Loucy (cell line): ENCODE measurements at regions not wholly inside any gene's neighbourhood (a gene's known extent, or its start where the extent isn't known, plus 50 kb on each side); places are given as distances from the start of the nearest gene placed in this dataset.

Experiments used
- H2AFZ ChIP-seq: fragments of 200-600 bp; sonication (generic); 2 replicates; pipeline ENCODE4 v1.6.0; 2016; ENCODE audit warnings: antibody characterized with exemption, mild to moderate bottlenecking, low read length, moderate library complexity
- H3F3A ChIP-seq: fragments of 200-600 bp; 2 replicates; pipeline ENCODE4 v1.6.0; 2016; ENCODE audit warnings: antibody characterized with exemption, low read depth, mild to moderate bottlenecking
- H3K27me3 ChIP-seq: fragments of 200-600 bp; sonication (generic); 2 replicates; pipeline ENCODE4 v1.6.1; 2014; ENCODE audit warnings: low read length, mild to moderate bottlenecking; ENCODE audit not compliant: insufficient read depth, poor library complexity, severe bottlenecking
- H3K36me3 ChIP-seq: fragments of 200-600 bp; sonication (generic); 2 replicates; pipeline ENCODE4 v1.6.1; 2016; ENCODE audit warnings: low read length; ENCODE audit not compliant: insufficient read depth
- H3K4me1 ChIP-seq: fragments of 200-600 bp; sonication (generic); 2 replicates; pipeline ENCODE4 v1.5.1; 2014; ENCODE audit warnings: low read length, mild to moderate bottlenecking; ENCODE audit not compliant: insufficient read depth, poor library complexity, severe bottlenecking
- H3K4me2 ChIP-seq: fragments of 200-600 bp; sonication (generic); 2 replicates; pipeline ENCODE4 v1.6.0; 2014; ENCODE audit warnings: antibody characterized with exemption, low read length, low read depth, mild to moderate bottlenecking; ENCODE audit not compliant: poor library complexity, severe bottlenecking
- H3K4me3 ChIP-seq: fragments of 200-600 bp; sonication (generic); 2 replicates; pipeline ENCODE4 v1.5.1; 2014; ENCODE audit warnings: low read length, mild to moderate bottlenecking, mixed read lengths; ENCODE audit not compliant: poor library complexity, severe bottlenecking
- H3K79me2 ChIP-seq: fragments of 200-600 bp; sonication (generic); 2 replicates; pipeline ENCODE4 v1.6.1; 2014; ENCODE audit warnings: low read length; ENCODE audit not compliant: insufficient read depth
- H3K9ac ChIP-seq: fragments of 200-600 bp; sonication (generic); 2 replicates; pipeline ENCODE4 v1.6.0; 2014; ENCODE audit warnings: mild to moderate bottlenecking, low read depth, low read length, moderate library complexity; ENCODE audit not compliant: poor library complexity, severe bottlenecking
- H3K9me2 ChIP-seq: fragments of 200-600 bp; sonication (generic); replicated peaks from 2 replicates; pipeline ENCODE4 v1.6.1; 2016; ENCODE audit warnings: low read depth, low read length, mixed read lengths
- H3K9me3 ChIP-seq: fragments of 200-600 bp; sonication (generic); 2 replicates; pipeline ENCODE4 v1.6.1; 2014; ENCODE audit warnings: mild to moderate bottlenecking, antibody characterized with exemption, low read length, low read depth; ENCODE audit not compliant: insufficient read depth
- H4K20me1 ChIP-seq: fragments of 200-600 bp; sonication (generic); 2 replicates; pipeline ENCODE4 v1.6.0; 2014; ENCODE audit warnings: antibody characterized with exemption, low read length, mild to moderate bottlenecking; ENCODE audit not compliant: insufficient read depth, poor library complexity, severe bottlenecking
- CTCF ChIP-seq: fragments of 200-600 bp; sonication (generic); conservative IDR thresholded peaks from 2 replicates; pipeline ENCODE4 v1.5.1; 2014; ENCODE audit warnings: mild to moderate bottlenecking, antibody characterized with exemption, low read length
- EZH2phosphoT487 ChIP-seq: fragments of 200-600 bp; IDR thresholded peaks from 2 replicates; pipeline ENCODE4 v1.6.1; 2018; ENCODE audit warnings: antibody characterized with exemption, mild to moderate bottlenecking, moderate library complexity, borderline replicate concordance

GRCh38 chr6:128743974-128744765 lies 138.8 kb upstream of the LAMA2 start:
- no peak overlapping the region for H2AFZ ChIP-seq
- no peak overlapping the region for H3K9ac ChIP-seq
- no peaks in the 10 kb centered on the region for H3K9me2 ChIP-seq
- no peaks in the 10 kb centered on the region for H3F3A ChIP-seq
- no peak overlapping the region for H3K4me2 ChIP-seq
- H3K27me3 ChIP-seq: no peaks in the 10 kb centered on the region
- H3K36me3 ChIP-seq: no peaks in the 10 kb centered on the region
- H4K20me1 ChIP-seq: no peaks in the 10 kb centered on the region
- TF ChIP-seq EZH2phosphoT487: no peak
- no peak for TF ChIP-seq CTCF
- no peak overlapping the region for H3K4me3 ChIP-seq
- no peaks in the 10 kb centered on the region for H3K79me2 ChIP-seq
- H3K4me1 ChIP-seq: no peaks in the 10 kb centered on the region
- H3K9me3 ChIP-seq: no peaks in the 10 kb centered on the region

- no peaks in the 10 kb centered on the region for H4K20me1 ChIP-seq
- H3K36me3 ChIP-seq: no peaks in the 10 kb centered on the region
- H3K79me2 ChIP-seq: no peaks in the 10 kb centered on the region
- H3K4me3 ChIP-seq: no peak overlapping the region
- H3K9me3 ChIP-seq: no peaks in the 10 kb centered on the region
- no peak overlapping the region for H3K9ac ChIP-seq
- no peaks in the 10 kb centered on the region for H3F3A ChIP-seq
- no peak overlapping the region for H3K4me2 ChIP-seq
- no peaks in the 10 kb centered on the region for H3K9me2 ChIP-seq
- H3K27me3 ChIP-seq: no peaks in the 10 kb centered on the region
- TF ChIP-seq CTCF: no peak
- TF ChIP-seq EZH2phosphoT487: no peak
- H3K4me1 ChIP-seq: no peaks in the 10 kb centered on the region
- no peak overlapping the region for H2AFZ ChIP-seq
Observed at GRCh38 chr6:128742900-128743299, 140.0 kb upstream of the LAMA2 start.

- H3K79me2 ChIP-seq: no peaks in the 10 kb centered on the region
- no peak for TF ChIP-seq EZH2phosphoT487
- TF ChIP-seq CTCF: no peak
- H3K4me2 ChIP-seq: no peak overlapping the region
- no peaks in the 10 kb centered on the region for H3K36me3 ChIP-seq
- H3K9me2 ChIP-seq: no peaks in the 10 kb centered on the region
- H3K9me3 ChIP-seq: no peaks in the 10 kb centered on the region
- no peaks in the 10 kb centered on the region for H4K20me1 ChIP-seq
- no peak overlapping the region for H3K9ac ChIP-seq
- H3K4me1 ChIP-seq: no peaks in the 10 kb centered on the region
- H3F3A ChIP-seq: no peaks in the 10 kb centered on the region
- H3K4me3 ChIP-seq: no peak overlapping the region
- no peak overlapping the region for H2AFZ ChIP-seq
- no peaks in the 10 kb centered on the region for H3K27me3 ChIP-seq
Observed at GRCh38 chr6:128740951-128741350, 142.0 kb upstream of the LAMA2 start.
